Heart right ventricle (tissue), 16 donors: ENCODE measurements at regions not wholly inside any gene's neighbourhood (a gene's known extent, or its start where the extent isn't known, plus 50 kb on each side); places are given as distances from the start of the nearest gene placed in this dataset.

Experiments
- ATAC-seq, 8 donors: fragments of 200-7000 bp; cut with Tn5 transposase; one replicate each; pipeline ENCODE4 v1.9.1; 2020; ENCODE audit warnings: mild to moderate bottlenecking in 8 of 8, moderate library complexity in 8 of 8, moderate number of reproducible peaks in 1 of 8
- DNase-seq, 2 donors: peaks; one replicate each; pipeline ENCODE4 v3.0.0-alpha.2; 2020
- H3K27ac ChIP-seq, 10 donors: fragments of 200-600 bp; sonication (generic) in 2 of 10; one replicate each; pipeline versions ENCODE4 v1.5.0 to v1.8.0; 2020 to 2022; ENCODE audit warnings: mild to moderate bottlenecking in 3 of 10
- H3K27me3 ChIP-seq, 7 donors: fragments of 200-600 bp; one replicate each; pipeline ENCODE4 v1.8.0; 2021 to 2022; ENCODE audit warnings: mild to moderate bottlenecking in 2 of 7
- H3K36me3 ChIP-seq, 9 donors: fragments of 200-600 bp; sonication (generic) in 1 of 9; one replicate each; pipeline versions ENCODE4 v1.5.0 to v1.8.0; 2020 to 2022; ENCODE audit warnings: mild to moderate bottlenecking in 2 of 9
- H3K4me1 ChIP-seq, 9 donors: fragments of 200-600 bp; sonication (generic) in 1 of 9; one replicate each; pipeline versions ENCODE4 v1.5.0 to v1.8.0; 2020 to 2022; ENCODE audit warnings: mild to moderate bottlenecking in 4 of 9
- H3K4me3 ChIP-seq, 10 donors: fragments of 200-600 bp; sonication (generic) in 2 of 10; one replicate each; pipeline versions ENCODE4 v1.5.0 to v1.8.0; 2020 to 2022; ENCODE audit warnings: mild to moderate bottlenecking in 7 of 10, moderate library complexity in 2 of 10
- H3K9me3 ChIP-seq, 11 donors: fragments of 200-600 bp in 10 of 11; sonication (generic) in 2 of 11; one replicate each; pipeline versions ENCODE4 v1.5.0 to v1.8.0; 2013 to 2022; ENCODE audit warnings: mild to moderate bottlenecking in 2 of 11, control low read depth in 1 of 11, moderate library complexity in 1 of 11
- WGBS, 2 donors: extraction: QIAGEN DNeasy Blood & Tissue Kit; methylation state at CpG; one replicate each; pipeline ENCODE4 v1.1.7; 2013; ENCODE audit warnings: inconsistent platforms in 1 of 2; 5-methylcytosine and 5-hydroxymethylcytosine counted together
- intact Hi-C, 10 donors: fragments of 100-400 bp; cut with DNase I; formaldehyde crosslinking; loops; one replicate each; pipeline versions ENCODE4 v1.11.1 to v1.14.2; 2022
- TF ChIP-seq, protein P1 (sequence below), 9 donors: fragments of 200-600 bp; sonication (generic) in 2 of 9; IDR thresholded peaks; one replicate each; pipeline versions ENCODE4 v1.5.0 to v1.8.0; 2021 to 2022; ENCODE audit warnings: antibody characterized with exemption in 9 of 9, mild to moderate bottlenecking in 5 of 9, moderate library complexity in 1 of 9
- donor health status: Arrhythmogenic right ventricular cardiomyopathy.
- donor health status: ischemic (EF 13 %, LVEDD 7.1; RV severe dilation, severe dysfunction).
- donor health status: healthy with polysubstance abuse.
- donor health status: DM: no; HTN: yes; CAD: no.
- donor health status: DM: no; HTN: no; CAD: no.
- donor health status: ischemic (EF 25% LVEDD 6.9; RV normal size, moderate dysfunction).
- donor health status: ischemic (EF 25% LVEDD 5.7; RV mildly dilated, moderate dysfunction).
- donor health status: healthy.
- donor health status: DM: yes; HTN: yes; CAD: no.
- donor health status: Ischemic cardiomyopathy.
- donor health status: ischemic (EF 35%, LVEDD 5.7; RV mildly dilated, moderate dysfunction).
- donor health status: nonischemic (EF 11% LVEDD 7.7; RV severe dilation, severe dysfunction).
- donor health status: DM: yes; HTN: yes; CAD: no.
- donor health status: PGD.
- donor health status: ischemic (EF 29% LVEDD 5.4; RV normal size, mild dysfunction).
- donor health status: nonischemic (EF 23%, LVEDD 6.1; RV moderate dilation, normal function).

DNA sequence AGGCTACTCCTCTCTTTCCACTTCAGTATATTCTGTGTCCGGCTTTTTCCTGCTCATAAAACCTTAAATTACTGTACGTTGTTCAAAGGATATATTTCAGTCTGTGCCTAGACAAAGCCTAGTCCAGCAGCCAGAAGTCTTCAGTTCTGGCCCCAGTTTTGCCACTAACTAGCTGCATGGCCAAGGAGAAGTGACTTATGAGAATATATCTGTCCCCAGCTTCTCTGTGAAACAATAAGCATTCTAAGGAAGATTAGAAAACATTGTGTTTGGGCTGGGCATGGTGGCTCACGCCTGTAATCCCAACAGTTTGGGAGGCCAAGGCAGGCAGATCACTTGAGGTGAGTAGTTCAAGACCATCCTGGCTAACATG lies 105.0 kb upstream of the HDAC9 start:
- intact Hi-C loops: loop anchor here in 1 of 10 donors (10.0 kb wide), 1 partner anchor 54 kb away; no protein-coding TSS in a partner anchor

DNA sequence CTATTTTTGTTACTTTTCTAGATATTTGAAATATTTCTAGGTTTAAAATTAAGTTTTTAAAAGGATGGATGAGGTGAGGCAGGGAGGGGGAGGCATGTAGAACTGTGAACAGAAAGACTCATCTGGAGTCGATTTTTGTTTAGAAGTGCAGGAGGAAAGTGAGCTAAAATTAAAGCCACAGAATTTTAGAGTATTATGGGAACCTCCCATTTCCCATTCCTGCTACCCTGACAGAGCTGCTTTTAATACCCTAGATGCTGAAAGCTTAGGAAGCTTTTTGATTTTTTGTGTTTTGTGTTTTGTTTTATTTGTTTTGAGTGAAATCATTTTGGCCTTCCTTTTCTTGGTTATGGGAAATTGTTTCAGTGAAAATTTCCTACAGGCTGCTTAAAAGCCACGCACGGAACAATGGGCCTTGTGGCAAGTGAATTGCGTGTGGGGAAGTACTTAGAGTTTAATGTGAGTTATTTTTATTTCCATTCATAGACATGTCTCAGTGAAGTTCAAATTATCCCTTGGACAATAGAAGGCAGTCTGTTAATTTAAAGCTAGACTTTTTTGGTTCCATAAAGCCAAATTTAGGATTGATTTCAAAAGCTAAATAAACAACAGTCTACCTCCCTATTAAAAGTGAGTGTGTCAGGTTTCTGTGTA lies 102.0 kb upstream of the HDAC9 start:
- Histone ChIP-seq H3K9me3 (no peaks in the 10 kb centered on the region), H3K27me3 (no peaks in the 10 kb centered on the region), H3K36me3 (no peaks in the 10 kb centered on the region), H3K4me1 (peaks cover 0 to 44% (median 39%) of the 10 kb centered on the region in 9 donors), H3K27ac (peak overlapping the region in 5 of 10 donors; percentile 20 to 45 (median 32)), H3K4me3 (no peak overlapping the region)
- TF ChIP-seq, protein P1, sequence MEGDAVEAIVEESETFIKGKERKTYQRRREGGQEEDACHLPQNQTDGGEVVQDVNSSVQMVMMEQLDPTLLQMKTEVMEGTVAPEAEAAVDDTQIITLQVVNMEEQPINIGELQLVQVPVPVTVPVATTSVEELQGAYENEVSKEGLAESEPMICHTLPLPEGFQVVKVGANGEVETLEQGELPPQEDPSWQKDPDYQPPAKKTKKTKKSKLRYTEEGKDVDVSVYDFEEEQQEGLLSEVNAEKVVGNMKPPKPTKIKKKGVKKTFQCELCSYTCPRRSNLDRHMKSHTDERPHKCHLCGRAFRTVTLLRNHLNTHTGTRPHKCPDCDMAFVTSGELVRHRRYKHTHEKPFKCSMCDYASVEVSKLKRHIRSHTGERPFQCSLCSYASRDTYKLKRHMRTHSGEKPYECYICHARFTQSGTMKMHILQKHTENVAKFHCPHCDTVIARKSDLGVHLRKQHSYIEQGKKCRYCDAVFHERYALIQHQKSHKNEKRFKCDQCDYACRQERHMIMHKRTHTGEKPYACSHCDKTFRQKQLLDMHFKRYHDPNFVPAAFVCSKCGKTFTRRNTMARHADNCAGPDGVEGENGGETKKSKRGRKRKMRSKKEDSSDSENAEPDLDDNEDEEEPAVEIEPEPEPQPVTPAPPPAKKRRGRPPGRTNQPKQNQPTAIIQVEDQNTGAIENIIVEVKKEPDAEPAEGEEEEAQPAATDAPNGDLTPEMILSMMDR (IDR thresholded peaks at IDR 0.05): no peak
- DNase-seq (no peak), ATAC-seq (peak in 3 of 8 donors; percentile 38 to 64 (median 49))
- intact Hi-C loops: loop anchor here in 1 of 10 donors (10.0 kb wide), 1 partner anchor 51 kb away; no protein-coding TSS in a partner anchor
- WGBS, 2 donors: 39 to 40% methylated on average over 4 of the region's 4 CpGs

More for the DNA sequence above, 105.0 kb upstream of the HDAC9 start:
- DNase-seq (no peak), ATAC-seq (no peak)
- WGBS, 2 donors: 46 to 59% methylated on average over 3 of the region's 3 CpGs
- H3K27ac ChIP-seq: peak overlapping the region in 8 of 10 donors; percentile 13 to 74 (median 58)
- H3K4me1 ChIP-seq: peaks cover 0 to 55% (median 45%) of the 10 kb centered on the region in 9 donors
- no peak overlapping the region for H3K4me3 ChIP-seq
- no peaks in the 10 kb centered on the region for H3K27me3 ChIP-seq
- H3K9me3 ChIP-seq: no peaks in the 10 kb centered on the region
- no peaks in the 10 kb centered on the region for H3K36me3 ChIP-seq
- TF ChIP-seq, protein P1 (IDR thresholded peaks at IDR 0.05): no peak

DNA sequence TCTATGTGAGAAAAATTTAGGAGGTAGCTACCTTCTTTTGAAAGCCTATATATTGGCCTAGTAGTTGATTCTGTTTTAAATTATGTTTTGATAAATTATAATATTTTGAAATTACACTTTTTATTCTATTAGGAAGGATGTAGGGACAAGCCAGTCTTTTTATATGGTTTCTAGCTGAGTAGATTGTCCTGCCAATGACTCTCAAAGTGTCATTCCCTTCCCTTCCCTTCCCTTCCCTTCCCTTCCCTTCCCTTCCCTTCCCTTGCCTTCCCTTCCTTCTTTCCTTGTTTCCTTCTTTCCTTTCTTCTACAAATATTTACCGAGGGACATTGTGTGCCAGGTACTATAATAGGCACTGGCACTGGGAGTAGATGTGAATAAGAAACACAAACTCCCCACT lies 99.7 kb upstream of the HDAC9 start:
- ATAC-seq (no peak), DNase-seq (no peak)
- Histone ChIP-seq H3K36me3 (no peaks in the 10 kb centered on the region), H3K9me3 (no peaks in the 10 kb centered on the region), H3K27ac (no peak overlapping the region), H3K27me3 (no peaks in the 10 kb centered on the region), H3K4me1 (peaks cover 0 to 31% (median 17%) of the 10 kb centered on the region in 9 donors), H3K4me3 (no peak overlapping the region)
- intact Hi-C loops: loop anchor here in 1 of 10 donors (10.0 kb wide), 1 partner anchor 49 kb away; no protein-coding TSS in a partner anchor
- TF ChIP-seq, protein P1 (IDR thresholded peaks at IDR 0.05): no peak
- WGBS, 2 donors: 73 to 76% methylated on average over 1 of the region's 1 CpG

DNA sequence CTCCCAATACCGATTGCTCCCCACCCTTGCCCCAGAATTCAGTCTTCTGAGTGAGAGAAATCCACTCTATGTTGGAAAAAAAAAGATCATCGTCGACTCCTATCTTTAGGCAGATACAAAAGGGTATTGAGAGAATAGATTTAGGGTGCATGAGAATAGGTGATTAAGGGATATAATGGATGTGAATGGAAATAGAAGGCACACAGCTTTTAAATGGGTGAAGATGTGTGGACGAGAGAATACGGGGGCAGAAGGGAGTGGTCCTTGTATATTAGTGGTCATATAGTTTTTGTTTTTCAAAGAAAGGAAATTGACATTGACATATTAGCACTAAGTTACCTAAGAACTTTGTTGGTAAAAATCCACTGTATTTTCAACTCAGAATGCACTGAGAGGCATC lies 98.6 kb upstream of the HDAC9 start:
- TF ChIP-seq, protein P1 (IDR thresholded peaks at IDR 0.05): no peak
- no peak overlapping the region for H3K4me3 ChIP-seq
- H3K27ac ChIP-seq: no peak overlapping the region
- DNase-seq (no peak), ATAC-seq (no peak)
- H3K4me1 ChIP-seq: peaks cover 0 to 33% (median 12%) of the 10 kb centered on the region in 9 donors
- intact Hi-C loops: loop anchor here in 1 of 10 donors (10.0 kb wide), 1 partner anchor 48 kb away; no protein-coding TSS in a partner anchor
- no peaks in the 10 kb centered on the region for H3K27me3 ChIP-seq
- H3K36me3 ChIP-seq: no peaks in the 10 kb centered on the region
- H3K9me3 ChIP-seq: no peaks in the 10 kb centered on the region
- WGBS, 2 donors: 84 to 86% methylated on average over 5 of the region's 5 CpGs
